GM12878 (cell line): ENCODE measurements at regions not wholly inside any gene's neighbourhood (a gene's known extent, or its start where the extent isn't known, plus 50 kb on each side); places are given as distances from the start of the nearest gene placed in this dataset.

ENCODE experiments used
- CHD1 ChIP-seq: IDR thresholded peaks from 2 replicates; pipeline ENCODE4 v1.6.1; 2012; ENCODE audit warnings: low read depth, low read length, improper control_type of control experiment
- EZH2 ChIP-seq: IDR thresholded peaks from 2 replicates; pipeline ENCODE4 v1.6.1; 2012; ENCODE audit warnings: low read depth, mild to moderate bottlenecking, control low read depth, inconsistent platforms, low read length, borderline replicate concordance; ENCODE audit not compliant: control insufficient read depth
- FOS ChIP-seq: IDR thresholded peaks from 3 replicates; pipeline ENCODE4 v1.6.1; 2011; ENCODE audit warnings: borderline replicate concordance; ENCODE audit not compliant: insufficient read length; ENCODE audit errors: extremely low read depth
- HDAC6 ChIP-seq: fragments of 200-600 bp; sonication (generic); IDR thresholded peaks from one replicate; pipeline ENCODE4 v1.8.0; 2017; ENCODE audit warnings: antibody characterized with exemption; ENCODE audit not compliant: unreplicated experiment
- NBN ChIP-seq: fragments of 450-650 bp; IDR thresholded peaks from 2 replicates; pipeline ENCODE4 v1.6.1; 2016
- POLR2A ChIP-seq: IDR thresholded peaks from 2 replicates; pipeline ENCODE4 v1.6.1; 2011; ENCODE audit warnings: low read depth, mild to moderate bottlenecking, low read length
- POLR2AphosphoS5 ChIP-seq: IDR thresholded peaks from 2 replicates; pipeline ENCODE4 v1.6.1; 2011; ENCODE audit warnings: mild to moderate bottlenecking, low read length, inconsistent platforms
- RAD21 ChIP-seq: IDR thresholded peaks from 2 replicates; pipeline ENCODE4 v1.6.1; 2011; ENCODE audit warnings: mild to moderate bottlenecking, low read depth, low read length, moderate library complexity; ENCODE audit not compliant: insufficient read depth
- TF ChIP-seq, protein P1 (sequence below), 3 experiments: IDR thresholded peaks in 2 of 3; conservative IDR thresholded peaks in 1 of 3; 2 replicates each; pipeline ENCODE4 v1.5.1; 2011; ENCODE audit warnings: low read depth in 3 of 3, low read length in 3 of 3, mild to moderate bottlenecking in 3 of 3, control low read depth in 2 of 3, moderate library complexity in 2 of 3, inconsistent platforms in 1 of 3, mixed read lengths in 1 of 3; ENCODE audit not compliant: control insufficient read depth in 2 of 3, insufficient read depth in 1 of 3; ENCODE audit errors: extremely low read depth in 1 of 3

DNA sequence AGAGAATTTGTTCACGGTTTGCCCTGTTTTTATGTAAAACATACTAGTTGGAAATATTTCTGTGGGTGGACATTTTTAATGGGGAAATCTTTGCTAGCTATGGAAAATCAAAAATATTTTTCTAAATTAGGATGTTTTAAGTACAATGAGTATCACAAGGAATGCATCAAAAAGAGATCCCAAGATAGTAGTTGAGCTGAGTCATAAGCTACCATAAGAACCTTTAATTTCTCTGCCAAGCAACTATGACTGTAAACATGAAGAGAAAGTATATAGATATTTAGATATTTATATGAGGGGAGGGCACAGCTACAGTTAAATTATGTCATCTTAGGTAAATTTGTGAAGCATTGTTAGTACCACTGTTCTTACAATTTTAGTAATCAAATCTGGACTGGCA lies 646.2 kb downstream of the XIRP2 start:
- TF ChIP-seq HDAC6 (no peak), NBN (no peak), FOS (no peak), EZH2 (no peak), POLR2AphosphoS5 (no peak), CHD1 (no peak), POLR2A (no peak), RAD21 (no peak)
- TF ChIP-seq, protein P1, sequence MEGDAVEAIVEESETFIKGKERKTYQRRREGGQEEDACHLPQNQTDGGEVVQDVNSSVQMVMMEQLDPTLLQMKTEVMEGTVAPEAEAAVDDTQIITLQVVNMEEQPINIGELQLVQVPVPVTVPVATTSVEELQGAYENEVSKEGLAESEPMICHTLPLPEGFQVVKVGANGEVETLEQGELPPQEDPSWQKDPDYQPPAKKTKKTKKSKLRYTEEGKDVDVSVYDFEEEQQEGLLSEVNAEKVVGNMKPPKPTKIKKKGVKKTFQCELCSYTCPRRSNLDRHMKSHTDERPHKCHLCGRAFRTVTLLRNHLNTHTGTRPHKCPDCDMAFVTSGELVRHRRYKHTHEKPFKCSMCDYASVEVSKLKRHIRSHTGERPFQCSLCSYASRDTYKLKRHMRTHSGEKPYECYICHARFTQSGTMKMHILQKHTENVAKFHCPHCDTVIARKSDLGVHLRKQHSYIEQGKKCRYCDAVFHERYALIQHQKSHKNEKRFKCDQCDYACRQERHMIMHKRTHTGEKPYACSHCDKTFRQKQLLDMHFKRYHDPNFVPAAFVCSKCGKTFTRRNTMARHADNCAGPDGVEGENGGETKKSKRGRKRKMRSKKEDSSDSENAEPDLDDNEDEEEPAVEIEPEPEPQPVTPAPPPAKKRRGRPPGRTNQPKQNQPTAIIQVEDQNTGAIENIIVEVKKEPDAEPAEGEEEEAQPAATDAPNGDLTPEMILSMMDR (IDR thresholded peaks at IDR 0.05 in 2 of 3, conservative IDR thresholded peaks at IDR 0.05 in 1 of 3; ENCODE audit: control insufficient read depth in 2 of 3, extremely low read depth in 1 of 3, insufficient read depth in 1 of 3, low read depth in 3 of 3, low read length in 3 of 3), result no peak
